ENCODE measurements at regions not wholly inside any gene's neighbourhood (a gene's known extent, or its start where the extent isn't known, plus 50 kb on each side); places are given as distances from the start of the nearest gene placed in this dataset.
"Not testable (repeated sequence)": the region's sequence is repeated elsewhere in the genome, so short reads cannot be mapped to it uniquely, and the experiment has no call there.

DNA sequence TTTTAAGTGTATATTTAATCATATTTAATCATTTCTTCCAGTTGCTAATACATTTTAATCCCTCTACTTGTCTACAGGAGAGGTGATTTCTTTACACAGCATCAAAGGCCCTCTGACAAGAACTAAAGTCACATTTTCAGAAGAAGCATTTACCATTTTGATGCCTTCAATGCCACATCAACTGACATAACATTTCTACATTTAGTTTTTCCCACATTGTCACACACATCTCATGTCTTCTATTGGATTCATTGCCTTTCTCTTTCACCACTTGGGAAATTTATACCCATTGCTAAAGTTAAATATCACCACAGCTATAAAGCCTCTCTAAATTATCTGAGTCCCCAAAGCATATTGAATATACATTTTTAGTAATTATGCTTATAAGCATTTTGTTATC lies 1907.5 kb upstream of the CDH9 start:
- DNase-seq (ENCODE audit: low spot score) = no peak
- H3K27ac ChIP-seq = no peak overlapping the region
- H3K4me1 ChIP-seq (replicated peaks) = no peaks in the 10 kb centered on the region
- intact Hi-C loops (cut with DNase I) = no loop called here
- no peaks in the 10 kb centered on the region for H3K36me3 ChIP-seq
- no peak overlapping the region for H3K4me3 ChIP-seq
- TF ChIP-seq POLR2AphosphoS5 (IDR thresholded peaks at IDR 0.05) (no peak), POLR2A (IDR thresholded peaks at IDR 0.05) (no peak)
- TF ChIP-seq, protein P1, sequence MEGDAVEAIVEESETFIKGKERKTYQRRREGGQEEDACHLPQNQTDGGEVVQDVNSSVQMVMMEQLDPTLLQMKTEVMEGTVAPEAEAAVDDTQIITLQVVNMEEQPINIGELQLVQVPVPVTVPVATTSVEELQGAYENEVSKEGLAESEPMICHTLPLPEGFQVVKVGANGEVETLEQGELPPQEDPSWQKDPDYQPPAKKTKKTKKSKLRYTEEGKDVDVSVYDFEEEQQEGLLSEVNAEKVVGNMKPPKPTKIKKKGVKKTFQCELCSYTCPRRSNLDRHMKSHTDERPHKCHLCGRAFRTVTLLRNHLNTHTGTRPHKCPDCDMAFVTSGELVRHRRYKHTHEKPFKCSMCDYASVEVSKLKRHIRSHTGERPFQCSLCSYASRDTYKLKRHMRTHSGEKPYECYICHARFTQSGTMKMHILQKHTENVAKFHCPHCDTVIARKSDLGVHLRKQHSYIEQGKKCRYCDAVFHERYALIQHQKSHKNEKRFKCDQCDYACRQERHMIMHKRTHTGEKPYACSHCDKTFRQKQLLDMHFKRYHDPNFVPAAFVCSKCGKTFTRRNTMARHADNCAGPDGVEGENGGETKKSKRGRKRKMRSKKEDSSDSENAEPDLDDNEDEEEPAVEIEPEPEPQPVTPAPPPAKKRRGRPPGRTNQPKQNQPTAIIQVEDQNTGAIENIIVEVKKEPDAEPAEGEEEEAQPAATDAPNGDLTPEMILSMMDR (IDR thresholded peaks at IDR 0.05) = no peak
- H3K9me3 ChIP-seq = no peaks in the 10 kb centered on the region
- H3K27me3 ChIP-seq (replicated peaks; ENCODE audit: insufficient read depth) = no peaks in the 10 kb centered on the region

- H3K4me3 ChIP-seq; H3K9me3 ChIP-seq; intact Hi-C loops (cut with DNase I); H3K36me3 ChIP-seq; DNase-seq (ENCODE audit: low spot score); H3K27me3 ChIP-seq (replicated peaks; ENCODE audit: insufficient read depth); H3K27ac ChIP-seq; H3K4me1 ChIP-seq (replicated peaks): not testable (repeated sequence)
- 83% methylated on average over 23 of the region's 24 CpGs for WGBS
Measured at GRCh38 chr5:28929366-28929765, 1891.0 kb upstream of the CDH9 start.

- H3K4me3 ChIP-seq; DNase-seq (ENCODE audit: low spot score); H3K4me1 ChIP-seq (replicated peaks); H3K27ac ChIP-seq; H3K9me3 ChIP-seq; intact Hi-C loops (cut with DNase I); H3K36me3 ChIP-seq; H3K27me3 ChIP-seq (replicated peaks; ENCODE audit: insufficient read depth): not testable (repeated sequence)
- WGBS = 84% methylated on average over 21 of the region's 23 CpGs
Measured at GRCh38 chr5:28928327-28928790, 1890.0 kb upstream of the CDH9 start.

DNA sequence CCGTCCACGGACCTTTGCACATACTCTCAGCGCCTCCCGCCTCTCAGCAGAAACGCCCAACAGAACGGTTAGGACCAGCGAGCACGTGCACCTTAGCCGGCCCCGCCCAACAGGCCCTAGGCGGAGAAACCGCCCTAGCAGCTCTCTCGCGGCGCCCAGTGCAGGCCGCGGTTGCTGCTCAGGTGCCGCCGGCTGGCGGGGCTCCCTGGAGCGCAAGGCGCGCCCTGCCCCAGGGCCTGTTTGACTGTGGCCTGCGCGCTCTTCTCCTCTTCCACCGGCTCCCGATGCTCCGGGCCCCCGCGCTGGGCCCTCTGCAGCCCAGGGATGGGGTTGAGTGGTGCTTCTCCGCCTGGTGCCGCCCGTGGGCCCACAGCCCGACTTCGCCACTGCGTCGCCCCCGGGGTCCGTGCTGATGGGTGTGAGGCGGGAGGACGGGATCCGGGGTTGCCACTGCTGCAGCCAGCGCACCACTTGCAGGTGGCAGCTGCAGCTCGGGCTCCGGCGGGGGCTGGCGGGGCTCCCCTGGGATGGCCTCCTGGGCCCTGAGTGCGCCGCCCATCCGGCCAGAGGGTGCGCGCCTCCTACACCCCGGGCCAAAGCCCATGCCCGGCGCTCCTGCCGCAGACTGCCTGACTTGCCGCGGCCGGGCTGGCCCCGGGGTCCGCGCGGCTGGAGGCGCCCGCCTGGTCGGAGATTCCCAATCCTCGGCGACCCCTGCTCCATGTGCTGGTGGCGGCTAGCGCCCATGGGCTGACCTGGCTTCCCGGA lies 1889.4 kb upstream of the CDH9 start:
- intact Hi-C loops (cut with DNase I) = no loop called here
- Histone ChIP-seq H3K27me3 (replicated peaks; ENCODE audit: insufficient read depth) (no peaks in the 10 kb centered on the region), H3K9me3 (no peaks in the 10 kb centered on the region), H3K36me3 (no peaks in the 10 kb centered on the region), H3K4me3 (no peak overlapping the region), H3K27ac (no peak overlapping the region), H3K4me1 (replicated peaks) (no peaks in the 10 kb centered on the region)
- DNase-seq (ENCODE audit: low spot score) = no peak
- WGBS = 60% methylated on average over 43 of the region's 71 CpGs
- TF ChIP-seq POLR2A (IDR thresholded peaks at IDR 0.05) = no peak
- TF ChIP-seq POLR2AphosphoS5 (IDR thresholded peaks at IDR 0.05) = no peak
- TF ChIP-seq, protein P1 (IDR thresholded peaks at IDR 0.05) = no peak

GRCh38 chr5:28926422-28926821 lies 1888.0 kb upstream of the CDH9 start:
- H3K4me1 ChIP-seq (replicated peaks) = no peaks in the 10 kb centered on the region
- no peak overlapping the region for H3K4me3 ChIP-seq
- DNase-seq (ENCODE audit: low spot score) = no peak
- no peaks in the 10 kb centered on the region for H3K9me3 ChIP-seq
- no peak overlapping the region for H3K27ac ChIP-seq
- 93% methylated on average over 17 of the region's 17 CpGs for WGBS
- TF ChIP-seq, protein P1 (IDR thresholded peaks at IDR 0.05) = no peak
- TF ChIP-seq POLR2A (IDR thresholded peaks at IDR 0.05) (no peak), POLR2AphosphoS5 (IDR thresholded peaks at IDR 0.05) (no peak)
- no peaks in the 10 kb centered on the region for H3K27me3 ChIP-seq (replicated peaks; ENCODE audit: insufficient read depth)
- no peaks in the 10 kb centered on the region for H3K36me3 ChIP-seq
- intact Hi-C loops (cut with DNase I) = no loop called here

DNA sequence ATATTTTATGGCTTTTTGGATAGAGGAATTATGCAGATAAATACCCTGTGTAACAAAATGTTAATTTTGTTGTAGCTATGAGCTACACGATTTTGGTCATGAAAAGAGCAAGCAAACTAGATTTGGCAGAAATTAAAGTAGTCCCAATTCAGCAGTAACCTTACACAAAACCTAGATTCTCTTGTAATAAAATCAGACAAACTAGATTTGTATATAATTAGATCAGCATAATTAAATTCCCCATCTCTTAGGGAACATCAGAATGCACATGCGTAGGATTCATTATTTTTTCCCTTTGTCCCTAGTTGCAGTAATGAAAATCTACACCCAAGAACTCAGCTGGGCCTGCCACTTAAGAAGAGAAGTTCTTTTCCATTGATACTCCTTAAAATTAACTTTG lies 1879.2 kb upstream of the CDH9 start:
- intact Hi-C loops (cut with DNase I) = no loop called here
- WGBS = 84% methylated on average over 2 of the region's 2 CpGs
- H3K27ac ChIP-seq = no peak overlapping the region
- no peaks in the 10 kb centered on the region for H3K36me3 ChIP-seq
- no peaks in the 10 kb centered on the region for H3K4me1 ChIP-seq (replicated peaks)
- no peaks in the 10 kb centered on the region for H3K9me3 ChIP-seq
- no peaks in the 10 kb centered on the region for H3K27me3 ChIP-seq (replicated peaks; ENCODE audit: insufficient read depth)
- no peak for DNase-seq (ENCODE audit: low spot score)
- no peak overlapping the region for H3K4me3 ChIP-seq
- TF ChIP-seq, protein P1 (IDR thresholded peaks at IDR 0.05) = no peak
- TF ChIP-seq POLR2AphosphoS5 (IDR thresholded peaks at IDR 0.05) = no peak
- no peak for TF ChIP-seq POLR2A (IDR thresholded peaks at IDR 0.05)

Data from prostate gland (tissue), 2 donors.